IMR-90 (cell line): ENCODE measurements at regions not wholly inside any gene's neighbourhood (a gene's known extent, or its start where the extent isn't known, plus 50 kb on each side); places are given as distances from the start of the nearest gene placed in this dataset.

Experiments
- ATAC-seq: fragments of 200-7000 bp; cut with Tn5 transposase; 2 replicates; pipeline ENCODE4 v1.9.1; 2020; ENCODE audit warnings: low read depth, mild to moderate bottlenecking, moderate library complexity
- BruUV-seq: library from RNA; stranded (reverse); fragments of 400-500 nt; replicated peaks from 2 replicates; lab custom pipeline; 2021; lab: Mats Ljungman, UMichigan
- CTCF ChIA-PET: fragments of 300-600 bp; formaldehyde crosslinking; extraction: SDS; loops from one replicate; lab custom pipeline; 2021; ENCODE audit warnings: antibody characterized with exemption; lab: Yijun Ruan, JAX
- POLR2A ChIA-PET: fragments of 300-600 bp; sonication (Branson Sonifier 250); formaldehyde crosslinking; loops from one replicate; lab custom pipeline; 2022; ENCODE audit warnings: antibody characterized with exemption; ENCODE audit not compliant: unreplicated experiment; lab: Charles Lee
- DNase-seq: peaks from one replicate; pipeline ENCODE4 v3.0.0; 2013
- H2AFZ ChIP-seq: replicated peaks from 2 replicates; pipeline ENCODE3; 2013; ENCODE audit warnings: low read length, mild to moderate bottlenecking; ENCODE audit not compliant: poor library complexity
- H2AK5ac ChIP-seq: 2 replicates; pipeline ENCODE4 v1.6.1; 2013; ENCODE audit warnings: low read depth, low read length, inconsistent platforms
- H2AK9ac ChIP-seq: replicated peaks from 2 replicates; pipeline ENCODE3; 2013; ENCODE audit warnings: mild to moderate bottlenecking, low read depth, low read length, moderate library complexity; ENCODE audit not compliant: poor library complexity
- H2BK120ac ChIP-seq: 2 replicates; pipeline ENCODE4 v1.6.1; 2013; ENCODE audit warnings: low read depth, low read length, inconsistent platforms
- H2BK15ac ChIP-seq: 3 replicates; pipeline ENCODE4 v1.6.1; 2013; ENCODE audit warnings: low read depth, low read length, inconsistent platforms
- H2BK20ac ChIP-seq: 2 replicates; pipeline ENCODE4 v1.6.1; 2013; ENCODE audit warnings: low read depth, mild to moderate bottlenecking, inconsistent platforms, low read length, moderate library complexity
- H2BK5ac ChIP-seq: 2 replicates; pipeline ENCODE4 v1.6.1; 2013; ENCODE audit warnings: mild to moderate bottlenecking, low read depth, low read length, inconsistent platforms; ENCODE audit not compliant: poor library complexity, severe bottlenecking
- H3K14ac ChIP-seq: replicated peaks from 2 replicates; pipeline ENCODE4 v1.6.1; 2013; ENCODE audit warnings: low read depth, low read length, inconsistent platforms
- H3K18ac ChIP-seq: 2 replicates; pipeline ENCODE4 v1.6.1; 2013; ENCODE audit warnings: low read depth, low read length, control low read depth
- H3K23ac ChIP-seq: 2 replicates; pipeline ENCODE4 v1.6.1; 2013; ENCODE audit warnings: low read depth, low read length, inconsistent platforms
- H3K27ac ChIP-seq: 2 replicates; pipeline ENCODE4 v1.5.1; 2013; ENCODE audit warnings: mild to moderate bottlenecking, control low read depth, low read length; ENCODE audit not compliant: insufficient read depth
- H3K27me3 ChIP-seq: 2 replicates; pipeline ENCODE4 v1.6.1; 2013; ENCODE audit warnings: low read length; ENCODE audit not compliant: control insufficient read depth, insufficient read depth
- H3K36me3 ChIP-seq: 2 replicates; pipeline ENCODE4 v1.6.1; 2013; ENCODE audit warnings: low read length, mixed read lengths; ENCODE audit not compliant: control insufficient read depth, insufficient read depth
- H3K4ac ChIP-seq: 2 replicates; pipeline ENCODE4 v1.6.1; 2013; ENCODE audit warnings: low read depth, low read length, inconsistent platforms
- H3K4me1 ChIP-seq: 2 replicates; pipeline ENCODE4 v1.6.1; 2013; ENCODE audit warnings: low read length, mixed read lengths; ENCODE audit not compliant: control insufficient read depth, insufficient read depth
- H3K4me2 ChIP-seq: 2 replicates; pipeline ENCODE4 v1.6.1; 2013; ENCODE audit warnings: low read depth, mild to moderate bottlenecking, control low read depth, low read length, moderate library complexity
- H3K4me3 ChIP-seq: 2 replicates; pipeline ENCODE4 v1.5.1; 2013; ENCODE audit warnings: low read depth, mild to moderate bottlenecking, control low read depth, low read length, moderate library complexity; ENCODE audit not compliant: insufficient read depth
- H3K56ac ChIP-seq: 2 replicates; pipeline ENCODE4 v1.6.1; 2013; ENCODE audit warnings: low read length, inconsistent platforms; ENCODE audit not compliant: insufficient read depth; ENCODE audit errors: extremely low read depth
- H3K79me1 ChIP-seq, 2 experiments: 2 replicates each; pipeline ENCODE4 v1.6.1; 2013; ENCODE audit warnings: low read length in 2 of 2, inconsistent platforms in 1 of 2, low read depth in 1 of 2
- H3K9ac ChIP-seq: 2 replicates; pipeline ENCODE4 v1.6.1; 2013; ENCODE audit warnings: low read depth, low read length, control low read depth
- H3K9me1 ChIP-seq: 2 replicates; pipeline ENCODE4 v1.6.1; 2013; ENCODE audit warnings: low read length, inconsistent platforms; ENCODE audit not compliant: insufficient read depth
- H3K9me3 ChIP-seq: 2 replicates; pipeline ENCODE4 v1.6.1; 2013; ENCODE audit warnings: low read length; ENCODE audit not compliant: control insufficient read depth, insufficient read depth
- H4K20me1 ChIP-seq: 2 replicates; pipeline ENCODE4 v1.6.1; 2013; ENCODE audit warnings: low read length, inconsistent platforms; ENCODE audit not compliant: insufficient read depth
- H4K5ac ChIP-seq: 2 replicates; pipeline ENCODE4 v1.6.1; 2013; ENCODE audit warnings: mild to moderate bottlenecking, low read depth, low read length, control low read depth
- H4K8ac ChIP-seq, 2 experiments: 2 replicates each; pipeline ENCODE4 v1.6.1; 2013; ENCODE audit warnings: low read depth in 2 of 2, low read length in 2 of 2, control low read depth in 1 of 2, inconsistent platforms in 1 of 2
- H4K91ac ChIP-seq: 2 replicates; pipeline ENCODE4 v1.6.1; 2013; ENCODE audit warnings: low read depth, low read length, inconsistent platforms; ENCODE audit not compliant: insufficient read depth
- BHLHE40 ChIP-seq: fragments of 150-350 bp; IDR thresholded peaks from 2 replicates; pipeline ENCODE4 v1.6.1; 2016; ENCODE audit warnings: mild to moderate bottlenecking, low read depth, low read length
- CEBPB ChIP-seq: IDR thresholded peaks from 2 replicates; pipeline ENCODE4 v1.6.1; 2012; ENCODE audit warnings: low read depth, low read length, improper control_type of control experiment
- CHD1 ChIP-seq: IDR thresholded peaks from 2 replicates; pipeline ENCODE4 v1.6.1; 2012; ENCODE audit warnings: low read depth, low read length, improper control_type of control experiment
- FOS ChIP-seq: fragments of 150-350 bp; IDR thresholded peaks from 2 replicates; pipeline ENCODE4 v1.6.1; 2016; ENCODE audit warnings: low read depth, low read length
- MAFK ChIP-seq: IDR thresholded peaks from 2 replicates; pipeline ENCODE4 v1.6.1; 2012; ENCODE audit warnings: low read depth, low read length, improper control_type of control experiment
- MAZ ChIP-seq: IDR thresholded peaks from 2 replicates; pipeline ENCODE4 v1.6.1; 2012; ENCODE audit warnings: low read depth, mild to moderate bottlenecking, low read length, improper control_type of control experiment, moderate library complexity, borderline replicate concordance
- MXI1 ChIP-seq: IDR thresholded peaks from 2 replicates; pipeline ENCODE4 v1.6.1; 2012; ENCODE audit warnings: low read depth, mild to moderate bottlenecking, low read length, moderate library complexity, borderline replicate concordance
- NFE2L2 ChIP-seq: fragments of 150-350 bp; IDR thresholded peaks from 2 replicates; pipeline ENCODE4 v1.6.1; 2016; ENCODE audit warnings: low read depth, mild to moderate bottlenecking, low read length
- POLR2A ChIP-seq: IDR thresholded peaks from 2 replicates; pipeline ENCODE4 v1.6.1; 2012; ENCODE audit warnings: mild to moderate bottlenecking, low read depth, low read length
- RAD21 ChIP-seq: IDR thresholded peaks from 2 replicates; pipeline ENCODE4 v1.6.1; 2012; ENCODE audit warnings: low read length, improper control_type of control experiment
- RCOR1 ChIP-seq: IDR thresholded peaks from 2 replicates; pipeline ENCODE4 v1.6.1; 2012; ENCODE audit warnings: mild to moderate bottlenecking, low read length, improper control_type of control experiment; ENCODE audit not compliant: insufficient replicate concordance
- RFX5 ChIP-seq: IDR thresholded peaks from 2 replicates; pipeline ENCODE4 v1.8.0; 2012; ENCODE audit warnings: low read depth, mild to moderate bottlenecking, low read length, moderate library complexity
- SMC3 ChIP-seq: fragments of 150-350 bp; IDR thresholded peaks from 2 replicates; pipeline ENCODE4 v1.6.1; 2016; ENCODE audit warnings: low read depth, mild to moderate bottlenecking, antibody characterized with exemption, low read length, moderate library complexity
- dilution Hi-C: fragments of 300-500 bp; cut with HindIII; formaldehyde crosslinking; loops from one replicate; pipeline ENCODE4 v1.14.3; 2018; ENCODE audit warnings: low sequenced_read_pairs; ENCODE audit not compliant: unreplicated experiment
- in situ Hi-C: fragments of 300-500 bp; cut with MboI; formaldehyde crosslinking; loops from 3 replicates; pipeline ENCODE4 v1.14.3; 2019; ENCODE audit warnings: low sequenced_read_pairs, inconsistent platforms, mixed read lengths
- intact Hi-C: fragments of 100-400 bp; cut with micrococcal nuclease; formaldehyde crosslinking; loops from 2 replicates; pipeline ENCODE4 v1.10.0; 2022
- TF ChIP-seq, protein P1 (sequence below): fragments of 150-350 bp; IDR thresholded peaks from 2 replicates; pipeline ENCODE4 v1.6.1; 2017; ENCODE audit warnings: mild to moderate bottlenecking, antibody characterized with exemption, low read length, low read depth
- TF ChIP-seq, protein P2 (sequence below): conservative IDR thresholded peaks from 2 replicates; pipeline ENCODE4 v1.5.1; 2012; ENCODE audit warnings: mild to moderate bottlenecking, low read depth, low read length, improper control_type of control experiment
- TF ChIP-seq, protein P3 (sequence below): fragments of 150-350 bp; IDR thresholded peaks from 2 replicates; pipeline ENCODE4 v1.6.1; 2016; ENCODE audit warnings: low read depth, mild to moderate bottlenecking, low read length, moderate library complexity, borderline replicate concordance

DNA sequence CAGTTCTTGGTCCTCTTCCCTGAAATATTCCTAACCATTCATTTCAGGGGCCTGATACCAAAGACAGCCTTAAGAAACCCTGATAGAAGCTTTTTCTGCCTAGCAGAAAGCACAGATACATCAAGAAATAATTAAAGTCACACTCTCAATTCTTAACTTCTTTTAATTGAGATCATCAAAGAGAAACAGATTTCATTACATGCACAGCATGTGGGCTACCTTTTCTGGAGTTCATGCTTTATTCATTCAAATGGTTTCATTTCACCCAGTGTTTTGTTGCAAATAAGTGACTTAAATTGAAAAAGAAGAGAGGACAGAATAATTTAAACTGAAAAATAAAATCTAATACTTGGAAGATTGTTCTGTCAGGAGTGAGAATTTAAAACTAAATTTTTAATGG, 192.6 kb upstream of the GGTLC1 start:
- Histone ChIP-seq H3K56ac (no peak overlapping the region), H3K79me1 (no peaks in the 10 kb centered on the region)

More for the DNA sequence above, 192.6 kb upstream of the GGTLC1 start:
- Histone ChIP-seq H2BK20ac (no peak overlapping the region), H3K9ac (no peak overlapping the region), H4K20me1 (no peaks in the 10 kb centered on the region), H3K9me1 (no peaks in the 10 kb centered on the region), H3K4me1 (no peaks in the 10 kb centered on the region), H4K91ac (no peak overlapping the region), H2AK5ac (no peak overlapping the region), H3K14ac (no peak overlapping the region), H3K4ac (no peak overlapping the region), H2BK5ac (no peak overlapping the region), H4K8ac (no peak overlapping the region), H3K36me3 (no peaks in the 10 kb centered on the region), H3K23ac (no peak overlapping the region), H3K18ac (no peak overlapping the region), H2BK15ac (no peak overlapping the region), H2BK120ac (no peak overlapping the region), H4K5ac (no peak overlapping the region), H3K4me2 (no peak overlapping the region), H3K4me3 (no peak overlapping the region), H2AFZ (no peak overlapping the region), H3K27me3 (no peaks in the 10 kb centered on the region), H3K9me3 (no peaks in the 10 kb centered on the region), H3K27ac (no peak overlapping the region), H2AK9ac (no peak overlapping the region)
- BruUV-seq: no TSS peak
- in situ Hi-C loops (no loop called here), intact Hi-C loops (no loop called here), dilution Hi-C loops (no loop called here)
- no peak for ATAC-seq
- CTCF ChIA-PET: no interaction called here
- no peak for TF ChIP-seq RCOR1
- TF ChIP-seq NFE2L2: no peak
- TF ChIP-seq POLR2A: no peak
- TF ChIP-seq RFX5: no peak
- TF ChIP-seq BHLHE40: no peak
- no peak for TF ChIP-seq SMC3
- TF ChIP-seq FOS: no peak
- TF ChIP-seq, protein P1, sequence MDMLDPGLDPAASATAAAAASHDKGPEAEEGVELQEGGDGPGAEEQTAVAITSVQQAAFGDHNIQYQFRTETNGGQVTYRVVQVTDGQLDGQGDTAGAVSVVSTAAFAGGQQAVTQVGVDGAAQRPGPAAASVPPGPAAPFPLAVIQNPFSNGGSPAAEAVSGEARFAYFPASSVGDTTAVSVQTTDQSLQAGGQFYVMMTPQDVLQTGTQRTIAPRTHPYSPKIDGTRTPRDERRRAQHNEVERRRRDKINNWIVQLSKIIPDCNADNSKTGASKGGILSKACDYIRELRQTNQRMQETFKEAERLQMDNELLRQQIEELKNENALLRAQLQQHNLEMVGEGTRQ: no peak
- TF ChIP-seq MAZ: no peak
- TF ChIP-seq CEBPB: no peak
- TF ChIP-seq MXI1: no peak
- TF ChIP-seq, protein P2, sequence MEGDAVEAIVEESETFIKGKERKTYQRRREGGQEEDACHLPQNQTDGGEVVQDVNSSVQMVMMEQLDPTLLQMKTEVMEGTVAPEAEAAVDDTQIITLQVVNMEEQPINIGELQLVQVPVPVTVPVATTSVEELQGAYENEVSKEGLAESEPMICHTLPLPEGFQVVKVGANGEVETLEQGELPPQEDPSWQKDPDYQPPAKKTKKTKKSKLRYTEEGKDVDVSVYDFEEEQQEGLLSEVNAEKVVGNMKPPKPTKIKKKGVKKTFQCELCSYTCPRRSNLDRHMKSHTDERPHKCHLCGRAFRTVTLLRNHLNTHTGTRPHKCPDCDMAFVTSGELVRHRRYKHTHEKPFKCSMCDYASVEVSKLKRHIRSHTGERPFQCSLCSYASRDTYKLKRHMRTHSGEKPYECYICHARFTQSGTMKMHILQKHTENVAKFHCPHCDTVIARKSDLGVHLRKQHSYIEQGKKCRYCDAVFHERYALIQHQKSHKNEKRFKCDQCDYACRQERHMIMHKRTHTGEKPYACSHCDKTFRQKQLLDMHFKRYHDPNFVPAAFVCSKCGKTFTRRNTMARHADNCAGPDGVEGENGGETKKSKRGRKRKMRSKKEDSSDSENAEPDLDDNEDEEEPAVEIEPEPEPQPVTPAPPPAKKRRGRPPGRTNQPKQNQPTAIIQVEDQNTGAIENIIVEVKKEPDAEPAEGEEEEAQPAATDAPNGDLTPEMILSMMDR: no peak
- TF ChIP-seq, protein P3, sequence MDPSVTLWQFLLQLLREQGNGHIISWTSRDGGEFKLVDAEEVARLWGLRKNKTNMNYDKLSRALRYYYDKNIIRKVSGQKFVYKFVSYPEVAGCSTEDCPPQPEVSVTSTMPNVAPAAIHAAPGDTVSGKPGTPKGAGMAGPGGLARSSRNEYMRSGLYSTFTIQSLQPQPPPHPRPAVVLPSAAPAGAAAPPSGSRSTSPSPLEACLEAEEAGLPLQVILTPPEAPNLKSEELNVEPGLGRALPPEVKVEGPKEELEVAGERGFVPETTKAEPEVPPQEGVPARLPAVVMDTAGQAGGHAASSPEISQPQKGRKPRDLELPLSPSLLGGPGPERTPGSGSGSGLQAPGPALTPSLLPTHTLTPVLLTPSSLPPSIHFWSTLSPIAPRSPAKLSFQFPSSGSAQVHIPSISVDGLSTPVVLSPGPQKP: no peak
- TF ChIP-seq MAFK: no peak
- TF ChIP-seq CHD1: no peak
- TF ChIP-seq RAD21: no peak
- POLR2A ChIA-PET: no interaction called here
- no peak for DNase-seq
